GM21529 (cell line): ENCODE measurements at regions not wholly inside any gene's neighbourhood (a gene's known extent, or its start where the extent isn't known, plus 50 kb on each side); places are given as distances from the start of the nearest gene placed in this dataset.
A peak's percentile ranks its signal among the peaks of the same experiment; 100 is the strongest.

Experiments used
- ATAC-seq: cut with Tn5 transposase; IDR thresholded peaks from one replicate; pipeline ENCODE4 v1.9.1; 2021; ENCODE audit not compliant: unreplicated experiment

- ATAC-seq = no peak
Measured at GRCh38 chr9:82604947-82605656, 457.8 kb downstream of the RASEF start.

GRCh38 chr9:82605657-82606031 is 457.3 kb downstream of the RASEF start:
- ATAC-seq = no peak

- no peak for ATAC-seq
Measured at GRCh38 chr9:82606071-82606470, 456.9 kb downstream of the RASEF start.

- ATAC-seq = peak; percentile 57
Measured at GRCh38 chr9:82606492-82607382, 456.2 kb downstream of the RASEF start.

GRCh38 chr9:82608487-82608886 is 454.5 kb downstream of the RASEF start:
- ATAC-seq = no peak

DNA sequence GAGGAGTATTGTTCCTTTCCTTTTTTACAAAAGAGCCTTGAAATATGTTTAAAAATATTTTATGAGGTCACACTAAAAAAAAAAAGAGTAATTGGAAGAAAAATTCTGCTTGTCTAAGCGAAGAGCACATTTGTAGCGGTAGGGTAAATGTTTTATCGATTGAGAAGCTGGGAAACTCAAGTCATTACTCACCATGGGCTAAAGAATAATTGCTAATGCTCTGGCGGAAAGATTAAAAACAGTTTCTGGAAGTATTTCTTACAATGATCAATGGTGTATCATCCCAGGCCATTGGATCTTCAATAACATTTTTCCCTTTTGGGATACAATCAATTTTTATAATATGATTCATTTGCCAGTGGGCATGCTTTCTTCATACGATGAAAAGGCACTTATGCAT is 450.0 kb downstream of the RASEF start:
- ATAC-seq = no peak

GRCh38 chr9:82613498-82613897 is 449.4 kb downstream of the RASEF start:
- no peak for ATAC-seq

DNA sequence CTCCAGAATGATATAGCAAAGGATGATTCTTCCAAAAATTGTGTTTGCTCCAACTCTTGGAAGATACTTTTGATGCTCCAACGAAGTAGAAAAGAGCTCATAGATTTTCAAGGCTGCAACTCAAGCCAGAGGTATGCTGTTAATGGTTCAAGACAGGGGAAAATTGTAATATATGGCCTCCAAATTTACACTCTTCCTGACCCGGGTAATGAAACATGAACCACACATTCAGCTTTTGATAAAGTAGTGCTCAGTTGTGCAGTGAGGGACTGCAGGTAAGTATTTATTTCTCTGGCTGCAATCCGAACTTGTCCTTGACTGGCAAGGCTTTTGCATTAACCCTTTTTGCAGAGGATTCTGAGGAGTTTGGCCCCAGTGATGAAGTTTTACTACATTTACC is 446.4 kb downstream of the RASEF start:
- no peak for ATAC-seq

DNA sequence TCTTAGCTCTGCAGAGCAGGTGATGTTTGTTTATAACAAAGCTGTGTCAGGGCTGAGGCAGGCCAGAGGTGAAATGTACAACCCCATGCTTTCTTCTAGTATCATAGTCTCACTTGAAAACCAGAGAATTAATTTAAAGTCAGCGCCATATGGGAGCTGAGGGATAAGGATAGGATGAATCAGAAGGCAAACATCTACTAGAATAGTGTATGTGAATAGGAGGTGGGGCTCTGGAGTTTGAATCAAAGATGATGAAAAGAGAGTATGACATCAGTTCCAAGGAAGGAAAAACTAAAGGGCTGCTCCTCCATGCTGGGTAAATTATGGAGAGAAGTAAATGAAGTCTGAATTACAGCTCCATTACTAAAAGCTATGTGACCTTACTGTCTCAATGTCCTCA is 441.5 kb downstream of the RASEF start:
- no peak for ATAC-seq

- no peak for ATAC-seq
Measured at GRCh38 chr9:82637368-82637767, 425.6 kb downstream of the RASEF start.

GRCh38 chr9:82645600-82645999 is 417.3 kb downstream of the RASEF start:
- no peak for ATAC-seq

DNA sequence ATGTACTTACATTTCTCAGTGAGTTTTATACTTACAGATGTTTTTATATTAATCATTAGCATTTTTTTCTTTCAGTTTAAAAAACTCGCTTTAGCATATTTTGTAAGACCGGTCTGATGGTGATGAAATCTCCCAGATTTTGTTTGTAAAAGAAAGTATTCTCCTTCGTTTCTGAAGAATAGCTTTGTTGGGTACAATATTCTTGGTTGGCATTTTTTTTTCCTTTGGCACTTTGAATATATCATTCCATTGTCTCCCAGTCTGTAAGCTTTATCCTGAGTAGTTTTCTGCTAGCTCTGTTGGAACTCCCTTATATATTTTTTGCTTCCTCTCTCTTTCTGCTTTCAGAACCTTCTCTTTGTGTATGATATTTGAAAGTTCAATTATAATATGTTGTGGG is 412.6 kb downstream of the RASEF start:
- ATAC-seq = no peak

- no peak for ATAC-seq
Measured at GRCh38 chr9:82651474-82651873, 411.5 kb downstream of the RASEF start.

GRCh38 chr9:82665324-82665723 is 397.6 kb downstream of the RASEF start:
- ATAC-seq = no peak

- no peak for ATAC-seq
Measured at GRCh38 chr9:82668689-82669199, 394.2 kb downstream of the RASEF start.

DNA sequence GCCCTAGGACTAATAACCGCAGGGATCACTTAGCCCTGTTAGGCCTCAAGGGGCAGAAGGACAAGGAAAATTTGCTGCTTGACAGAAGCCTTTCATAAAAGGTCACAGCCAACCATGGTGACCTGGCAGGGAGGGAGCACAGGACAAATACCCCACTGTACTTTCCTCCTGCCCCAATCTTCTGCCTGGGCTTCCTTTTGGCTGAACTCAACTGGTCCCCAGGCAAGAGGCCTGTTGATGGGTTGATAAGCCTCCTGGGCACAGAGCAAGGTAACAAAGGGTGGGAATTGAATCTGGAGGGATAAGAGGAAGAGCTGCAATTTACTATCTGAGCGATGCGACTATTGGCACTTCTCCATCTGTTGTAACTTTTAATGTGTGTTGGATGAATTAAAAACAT is 392.9 kb downstream of the RASEF start:
- no peak for ATAC-seq

- no peak for ATAC-seq
Measured at GRCh38 chr9:82670726-82671125, 392.2 kb downstream of the RASEF start.

DNA sequence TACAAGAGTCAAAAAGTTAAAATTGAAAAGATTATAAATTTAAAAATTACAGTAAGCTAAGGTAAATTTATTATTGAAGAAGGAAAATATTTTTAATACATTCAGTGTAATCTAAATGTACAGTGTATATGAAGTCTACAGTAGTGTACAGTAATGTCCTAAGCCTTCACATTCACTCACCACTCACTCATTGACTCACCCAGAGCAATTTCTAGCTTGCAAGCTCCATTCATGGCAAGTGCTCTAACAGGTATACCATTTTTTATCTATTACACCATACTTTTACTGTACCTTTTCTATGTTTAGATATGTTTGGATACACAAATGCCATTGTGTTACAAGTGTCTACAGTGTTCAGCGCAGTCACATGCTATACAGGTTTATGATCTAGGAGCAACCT is 389.7 kb downstream of the RASEF start:
- no peak for ATAC-seq

- ATAC-seq = no peak
Measured at GRCh38 chr9:82673919-82674318, 389.0 kb downstream of the RASEF start.

- no peak for ATAC-seq
Measured at GRCh38 chr9:82675102-82675501, 387.8 kb downstream of the RASEF start.

GRCh38 chr9:82675605-82676004 is 387.3 kb downstream of the RASEF start:
- ATAC-seq = no peak

GRCh38 chr9:82677086-82677485 is 385.9 kb downstream of the RASEF start:
- ATAC-seq = no peak
